ENCODE measurements at regions not wholly inside any gene's neighbourhood (a gene's known extent, or its start where the extent isn't known, plus 50 kb on each side); places are given as distances from the start of the nearest gene placed in this dataset.
"Not testable (repeated sequence)": the region's sequence is repeated elsewhere in the genome, so short reads cannot be mapped to it uniquely, and the experiment has no call there.

GRCh38 chr1:157356601-157357000, 195.7 kb downstream of the FCRL5 start:
- Mint-ChIP-seq H3K4me1 (ENCODE audit: low read depth in 2 of 2) (no peaks in the 10 kb centered on the region), H3K36me3 (ENCODE audit: insufficient read depth) (no peaks in the 10 kb centered on the region), H3K27ac (no peak overlapping the region), H3K9me3 (no peaks in the 10 kb centered on the region), H3K27me3 (peaks cover 23 to 51% of the 10 kb centered on the region in 2 donors), H3K4me3 (no peak overlapping the region)
- ATAC-seq (replicated peaks) = no peak
- no peak for DNase-seq

DNA sequence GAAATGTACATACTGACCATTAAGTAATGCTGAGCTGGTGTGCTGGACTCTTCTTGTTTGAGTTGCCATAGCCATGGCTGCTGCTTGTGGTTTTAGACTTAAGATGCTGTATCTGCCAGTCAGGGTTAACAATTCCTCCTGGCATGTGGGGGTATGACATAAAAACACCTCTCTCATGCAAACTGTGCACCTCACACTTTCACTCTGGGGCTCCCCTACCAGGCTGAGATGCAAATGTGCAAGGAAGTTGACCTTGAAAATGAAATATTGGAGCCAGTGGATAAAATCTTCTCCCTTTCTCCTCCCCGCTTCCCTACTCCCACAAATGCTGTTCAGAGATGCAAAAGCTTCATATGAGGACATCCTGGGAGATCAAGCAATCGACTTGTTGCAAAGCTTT, 198.8 kb downstream of the FCRL5 start:
- Mint-ChIP-seq H3K4me3 (no peak overlapping the region), H3K4me1 (ENCODE audit: low read depth in 2 of 2) (no peaks in the 10 kb centered on the region), H3K27ac (no peak overlapping the region), H3K36me3 (ENCODE audit: insufficient read depth) (no peaks in the 10 kb centered on the region), H3K9me3 (no peaks in the 10 kb centered on the region), H3K27me3 (peaks cover 36 to 49% of the 10 kb centered on the region in 2 donors)
- ATAC-seq (replicated peaks) (no peak), DNase-seq (no peak)

GRCh38 chr1:157352817-157353408, 199.4 kb downstream of the FCRL5 start:
- Mint-ChIP-seq H3K27me3 (peaks cover 43 to 53% of the 10 kb centered on the region in 2 donors), H3K27ac (no peak overlapping the region), H3K9me3 (no peaks in the 10 kb centered on the region), H3K4me1 (ENCODE audit: low read depth in 2 of 2) (no peaks in the 10 kb centered on the region), H3K36me3 (ENCODE audit: insufficient read depth) (no peaks in the 10 kb centered on the region), H3K4me3 (no peak overlapping the region)
- ATAC-seq (replicated peaks) (no peak), DNase-seq (no peak)

DNA sequence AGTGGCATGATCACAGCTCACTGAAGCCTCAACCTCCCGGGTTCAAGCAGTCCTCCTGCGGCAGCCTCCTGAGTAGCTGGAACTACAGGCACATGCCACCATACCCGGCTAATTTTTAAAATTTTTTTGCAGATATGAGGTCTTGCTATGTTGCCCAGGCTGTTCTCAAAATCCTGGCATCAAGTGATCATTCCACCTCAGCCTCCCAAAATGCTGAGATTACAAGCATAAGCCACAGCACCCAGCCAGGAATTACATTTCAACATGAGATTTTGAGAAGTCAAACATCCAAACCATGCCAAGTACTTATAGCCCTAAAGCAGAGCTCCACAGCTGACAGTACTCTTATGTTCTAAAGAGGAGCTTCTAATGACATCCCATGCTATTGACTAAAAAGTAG, 200.1 kb downstream of the FCRL5 start:
- no peak overlapping the region for H3K27ac Mint-ChIP-seq
- H3K9me3 Mint-ChIP-seq = no peaks in the 10 kb centered on the region
- no peaks in the 10 kb centered on the region for H3K36me3 Mint-ChIP-seq (ENCODE audit: insufficient read depth)
- no peaks in the 10 kb centered on the region for H3K4me1 Mint-ChIP-seq (ENCODE audit: low read depth in 2 of 2)
- H3K4me3 Mint-ChIP-seq = no peak overlapping the region
- DNase-seq (no peak), ATAC-seq (replicated peaks) (no peak)
- peaks cover 43 to 58% of the 10 kb centered on the region in 2 donors for H3K27me3 Mint-ChIP-seq

GRCh38 chr1:157351800-157352199, 200.5 kb downstream of the FCRL5 start:
- not testable (repeated sequence) for H3K36me3 Mint-ChIP-seq (ENCODE audit: insufficient read depth); ATAC-seq (replicated peaks); H3K9me3 Mint-ChIP-seq; H3K4me3 Mint-ChIP-seq; H3K4me1 Mint-ChIP-seq (ENCODE audit: low read depth in 2 of 2); H3K27ac Mint-ChIP-seq; DNase-seq
- peaks cover 46 to 62% of the 10 kb centered on the region in 2 donors for H3K27me3 Mint-ChIP-seq

- Mint-ChIP-seq H3K4me3 (no peak overlapping the region), H3K27ac (no peak overlapping the region), H3K4me1 (ENCODE audit: low read depth in 2 of 2) (no peaks in the 10 kb centered on the region), H3K36me3 (ENCODE audit: insufficient read depth) (no peaks in the 10 kb centered on the region), H3K27me3 (peaks cover 62 to 77% of the 10 kb centered on the region in 2 donors), H3K9me3 (peaks cover 0 to 9% of the 10 kb centered on the region in 2 donors)
- DNase-seq (no peak), ATAC-seq (replicated peaks) (no peak)
Observed at GRCh38 chr1:157348538-157349480, 203.5 kb downstream of the FCRL5 start.

DNA sequence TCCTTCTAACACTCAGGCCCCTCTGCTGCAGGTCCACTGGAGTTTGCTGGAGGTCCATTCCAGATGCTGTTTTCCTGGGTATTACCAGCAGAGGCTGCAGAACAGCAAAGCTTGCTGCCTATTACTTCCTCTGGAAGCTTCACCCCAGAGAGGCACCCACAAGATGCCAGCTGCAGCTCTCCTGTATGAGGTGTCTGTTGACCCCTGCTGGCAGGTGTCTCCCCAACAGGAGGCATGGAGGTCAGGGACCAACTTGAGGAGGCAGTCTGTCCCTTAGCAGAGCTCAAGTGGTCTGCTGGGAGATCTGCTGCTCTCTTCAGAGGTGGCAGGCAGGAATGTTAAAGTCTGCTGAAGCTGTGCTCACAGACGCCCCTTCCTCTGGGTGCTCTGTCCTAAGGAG, 204.8 kb downstream of the FCRL5 start:
- no peak for DNase-seq
- H3K4me3 Mint-ChIP-seq = no peak overlapping the region
- H3K27me3 Mint-ChIP-seq = peaks cover 62 to 67% of the 10 kb centered on the region in 2 donors
- ATAC-seq (replicated peaks) = no peak
- H3K4me1 Mint-ChIP-seq (ENCODE audit: low read depth in 2 of 2) = no peaks in the 10 kb centered on the region
- H3K36me3 Mint-ChIP-seq (ENCODE audit: insufficient read depth) = no peaks in the 10 kb centered on the region
- peaks cover 0 to 9% of the 10 kb centered on the region in 2 donors for H3K9me3 Mint-ChIP-seq
- no peak overlapping the region for H3K27ac Mint-ChIP-seq

GRCh38 chr1:157337785-157338184, 199.6 kb upstream of the ETV3 start:
- not testable (repeated sequence) for H3K27ac Mint-ChIP-seq; H3K9me3 Mint-ChIP-seq; H3K4me3 Mint-ChIP-seq; DNase-seq; H3K4me1 Mint-ChIP-seq (ENCODE audit: low read depth in 2 of 2); ATAC-seq (replicated peaks); H3K36me3 Mint-ChIP-seq (ENCODE audit: insufficient read depth)
- H3K27me3 Mint-ChIP-seq = peaks cover 27 to 45% of the 10 kb centered on the region in 2 donors

DNA sequence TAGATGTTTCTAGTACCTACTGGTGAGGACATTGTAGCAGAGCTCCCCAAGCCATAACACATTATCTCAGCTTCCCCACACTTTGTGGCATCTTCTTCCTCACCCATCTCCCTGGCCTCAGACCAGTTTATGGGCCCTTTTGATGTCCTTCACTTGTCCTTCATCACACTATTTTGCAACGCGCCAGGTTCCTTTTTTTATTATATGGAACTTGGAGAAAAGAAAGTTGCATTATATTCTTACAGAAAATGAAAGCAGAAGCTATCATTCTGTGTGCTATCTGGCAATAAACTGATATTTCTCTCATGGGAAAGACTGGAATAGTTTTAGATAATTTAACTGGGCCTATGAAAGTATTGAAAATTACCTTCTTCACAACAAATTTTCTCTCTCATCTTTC, 196.9 kb upstream of the ETV3 start:
- H3K4me3 Mint-ChIP-seq = no peak overlapping the region
- H3K9me3 Mint-ChIP-seq = no peaks in the 10 kb centered on the region
- no peaks in the 10 kb centered on the region for H3K36me3 Mint-ChIP-seq (ENCODE audit: insufficient read depth)
- DNase-seq = no peak
- no peaks in the 10 kb centered on the region for H3K4me1 Mint-ChIP-seq (ENCODE audit: low read depth in 2 of 2)
- no peak overlapping the region for H3K27ac Mint-ChIP-seq
- H3K27me3 Mint-ChIP-seq = peaks cover 31 to 52% of the 10 kb centered on the region in 2 donors
- no peak for ATAC-seq (replicated peaks)

DNA sequence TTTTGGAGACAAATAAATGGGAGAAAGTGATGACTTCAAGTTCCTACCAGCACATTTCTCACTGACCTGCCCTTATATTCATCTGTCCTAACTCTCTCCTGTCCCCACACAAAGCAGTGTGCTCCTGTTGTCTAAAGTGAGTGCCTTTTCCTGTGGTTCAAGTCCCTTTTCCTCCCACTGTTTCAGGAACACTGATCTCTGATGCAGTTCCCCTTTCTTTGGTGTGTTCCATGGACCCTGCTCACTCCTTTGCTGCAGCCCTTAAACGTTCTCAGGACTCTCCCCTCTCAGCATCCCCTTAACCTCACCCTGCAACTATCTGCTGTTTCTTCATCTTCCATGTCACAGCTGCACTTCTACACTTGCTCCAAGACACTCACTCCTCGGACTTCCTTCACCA, 195.8 kb upstream of the ETV3 start:
- no peak overlapping the region for H3K27ac Mint-ChIP-seq
- H3K9me3 Mint-ChIP-seq = no peaks in the 10 kb centered on the region

GRCh38 chr1:157330177-157330576, 192.0 kb upstream of the ETV3 start:
- H3K4me1 Mint-ChIP-seq (ENCODE audit: low read depth in 2 of 2); ATAC-seq (replicated peaks); H3K9me3 Mint-ChIP-seq; H3K36me3 Mint-ChIP-seq (ENCODE audit: insufficient read depth); H3K4me3 Mint-ChIP-seq; DNase-seq; H3K27ac Mint-ChIP-seq: not testable (repeated sequence)
- peaks cover 35 to 39% of the 10 kb centered on the region in 2 donors for H3K27me3 Mint-ChIP-seq

More for the DNA sequence above, 195.8 kb upstream of the ETV3 start:
- H3K4me3 Mint-ChIP-seq = no peak overlapping the region
- DNase-seq (no peak), ATAC-seq (replicated peaks) (no peak)
- H3K4me1 Mint-ChIP-seq (ENCODE audit: low read depth in 2 of 2) = no peaks in the 10 kb centered on the region
- H3K27me3 Mint-ChIP-seq = peaks cover 31 to 42% of the 10 kb centered on the region in 2 donors
- no peaks in the 10 kb centered on the region for H3K36me3 Mint-ChIP-seq (ENCODE audit: insufficient read depth)

- not testable (repeated sequence) for H3K4me1 Mint-ChIP-seq (ENCODE audit: low read depth in 2 of 2)
Observed at GRCh38 chr1:157328120-157328519, 189.9 kb upstream of the ETV3 start.

DNA sequence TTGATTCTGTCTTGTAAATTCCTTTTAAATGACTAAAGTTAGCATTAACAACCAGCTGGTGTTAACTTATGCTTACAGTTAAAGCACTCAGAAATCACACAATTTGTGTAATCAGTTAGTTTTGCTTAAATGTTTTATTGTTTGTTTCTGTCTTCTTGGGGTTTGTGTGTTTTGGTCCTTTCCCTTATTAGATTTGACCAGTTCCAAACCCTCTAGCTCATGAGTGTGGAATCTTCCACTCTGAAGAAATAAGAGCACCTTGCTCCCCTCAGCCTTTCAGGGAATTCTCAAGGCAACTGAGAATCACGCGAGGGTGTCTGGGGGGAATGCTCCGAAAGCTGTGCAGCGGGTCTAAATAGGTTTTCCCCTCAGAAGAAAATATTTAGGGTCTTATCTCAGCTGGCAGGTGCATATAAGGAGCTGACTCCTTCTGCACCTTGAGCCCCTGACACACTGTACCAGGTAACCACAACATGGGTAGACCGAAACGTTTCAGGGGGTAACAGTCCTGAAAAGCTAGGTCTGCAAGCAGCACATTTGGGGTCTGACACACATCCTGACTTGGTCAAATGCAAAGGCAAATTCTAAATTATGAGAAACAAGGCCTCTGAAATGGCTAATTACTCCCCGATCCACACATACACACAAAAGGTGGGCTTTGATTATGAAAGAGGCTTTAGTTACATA, 188.1 kb upstream of the ETV3 start:
- Mint-ChIP-seq H3K4me3 (no peak overlapping the region), H3K27me3 (peaks cover 23 to 31% of the 10 kb centered on the region in 2 donors), H3K9me3 (no peaks in the 10 kb centered on the region), H3K27ac (no peak overlapping the region), H3K4me1 (ENCODE audit: low read depth in 2 of 2) (no peaks in the 10 kb centered on the region), H3K36me3 (ENCODE audit: insufficient read depth) (no peaks in the 10 kb centered on the region)
- DNase-seq = no peak
- no peak for ATAC-seq (replicated peaks)

More at GRCh38 chr1:157328120-157328519, 189.9 kb upstream of the ETV3 start:
- not testable (repeated sequence) for H3K36me3 Mint-ChIP-seq (ENCODE audit: insufficient read depth); DNase-seq; H3K9me3 Mint-ChIP-seq; ATAC-seq (replicated peaks); H3K27ac Mint-ChIP-seq; H3K4me3 Mint-ChIP-seq
- H3K27me3 Mint-ChIP-seq = peaks cover 30 to 34% of the 10 kb centered on the region in 2 donors
